PFSK-1 (cell line): ENCODE measurements at regions not wholly inside any gene's neighbourhood (a gene's known extent, or its start where the extent isn't known, plus 50 kb on each side); places are given as distances from the start of the nearest gene placed in this dataset.

Source experiments
- POLR2AphosphoS5 ChIP-seq: IDR thresholded peaks from 2 replicates; pipeline ENCODE4 v1.6.1; 2012; ENCODE audit warnings: low read depth, mild to moderate bottlenecking, control low read depth, low read length, moderate library complexity
- TAF1 ChIP-seq: IDR thresholded peaks from 2 replicates; pipeline ENCODE4 v1.6.1; 2012; ENCODE audit warnings: low read length, control low read depth, borderline replicate concordance; ENCODE audit not compliant: insufficient read depth

DNA sequence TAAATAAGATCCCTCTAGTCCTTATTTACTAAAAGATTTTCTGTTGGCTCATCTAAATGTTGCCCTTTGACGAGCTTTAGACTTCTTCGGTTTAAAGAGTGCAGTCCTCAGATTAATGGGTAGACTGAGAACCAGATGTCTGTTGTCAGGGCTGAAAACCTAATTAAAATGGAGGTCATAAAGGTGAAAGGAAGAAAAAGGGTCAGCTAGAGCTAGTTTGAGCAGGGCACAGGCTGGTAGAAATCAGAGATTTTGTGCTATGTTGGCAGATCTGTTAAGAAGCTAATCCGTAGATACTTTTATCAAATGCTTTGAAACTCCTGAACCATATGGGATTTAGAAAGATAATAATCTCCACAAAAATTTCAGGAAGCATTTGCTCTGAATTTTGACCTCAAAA is 959.0 kb downstream of the PLA2G4A start:
- no peak for TF ChIP-seq TAF1
- no peak for TF ChIP-seq POLR2AphosphoS5
